ENCODE measurements at regions not wholly inside any gene's neighbourhood (a gene's known extent, or its start where the extent isn't known, plus 50 kb on each side); places are given as distances from the start of the nearest gene placed in this dataset.

- TF ChIP-seq, protein P1, sequence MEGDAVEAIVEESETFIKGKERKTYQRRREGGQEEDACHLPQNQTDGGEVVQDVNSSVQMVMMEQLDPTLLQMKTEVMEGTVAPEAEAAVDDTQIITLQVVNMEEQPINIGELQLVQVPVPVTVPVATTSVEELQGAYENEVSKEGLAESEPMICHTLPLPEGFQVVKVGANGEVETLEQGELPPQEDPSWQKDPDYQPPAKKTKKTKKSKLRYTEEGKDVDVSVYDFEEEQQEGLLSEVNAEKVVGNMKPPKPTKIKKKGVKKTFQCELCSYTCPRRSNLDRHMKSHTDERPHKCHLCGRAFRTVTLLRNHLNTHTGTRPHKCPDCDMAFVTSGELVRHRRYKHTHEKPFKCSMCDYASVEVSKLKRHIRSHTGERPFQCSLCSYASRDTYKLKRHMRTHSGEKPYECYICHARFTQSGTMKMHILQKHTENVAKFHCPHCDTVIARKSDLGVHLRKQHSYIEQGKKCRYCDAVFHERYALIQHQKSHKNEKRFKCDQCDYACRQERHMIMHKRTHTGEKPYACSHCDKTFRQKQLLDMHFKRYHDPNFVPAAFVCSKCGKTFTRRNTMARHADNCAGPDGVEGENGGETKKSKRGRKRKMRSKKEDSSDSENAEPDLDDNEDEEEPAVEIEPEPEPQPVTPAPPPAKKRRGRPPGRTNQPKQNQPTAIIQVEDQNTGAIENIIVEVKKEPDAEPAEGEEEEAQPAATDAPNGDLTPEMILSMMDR (IDR thresholded peaks at IDR 0.05; ENCODE audit: low read depth, low read length, poor library complexity, severe bottlenecking) = no peak
- TF ChIP-seq EZH2phosphoT487 (IDR thresholded peaks at IDR 0.05; ENCODE audit: borderline replicate concordance, low read length) = no peak
Measured at GRCh38 chr13:87783366-87783765, 112.2 kb downstream of the SLITRK5 start.
